GM10266 (cell line): ENCODE measurements at regions not wholly inside any gene's neighbourhood (a gene's known extent, or its start where the extent isn't known, plus 50 kb on each side); places are given as distances from the start of the nearest gene placed in this dataset.

ENCODE experiments used
- DNase-seq: peaks from one replicate; pipeline ENCODE4 v3.0.0; 2012; ENCODE audit errors: extremely low spot score
- CTCF ChIP-seq: IDR thresholded peaks from 2 replicates; pipeline ENCODE4 v1.5.1; 2012; ENCODE audit warnings: mild to moderate bottlenecking, low read depth; ENCODE audit not compliant: control insufficient read depth, insufficient read depth; ENCODE audit errors: missing control alignments

DNA sequence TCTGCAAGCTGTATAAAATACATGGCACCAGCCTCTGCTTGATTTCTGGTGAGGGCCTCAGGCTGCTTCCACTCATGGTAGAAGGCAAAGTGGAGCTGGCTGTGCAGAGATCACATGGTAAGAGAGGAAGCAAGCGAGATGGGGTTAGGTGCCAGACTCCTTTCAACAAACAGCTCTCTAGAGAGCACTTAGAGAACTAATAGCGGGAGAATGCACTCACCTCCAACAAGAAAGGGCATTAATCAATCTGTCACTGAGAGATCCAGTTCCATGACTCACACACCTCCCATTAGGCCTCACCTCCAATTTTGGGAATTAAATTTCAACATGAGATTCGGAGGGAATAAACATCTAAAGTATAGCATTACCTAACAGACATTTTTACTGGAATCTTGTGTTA is 644.1 kb upstream of the ARRDC4 start:
- DNase-seq = no peak
- TF ChIP-seq CTCF = no peak

DNA sequence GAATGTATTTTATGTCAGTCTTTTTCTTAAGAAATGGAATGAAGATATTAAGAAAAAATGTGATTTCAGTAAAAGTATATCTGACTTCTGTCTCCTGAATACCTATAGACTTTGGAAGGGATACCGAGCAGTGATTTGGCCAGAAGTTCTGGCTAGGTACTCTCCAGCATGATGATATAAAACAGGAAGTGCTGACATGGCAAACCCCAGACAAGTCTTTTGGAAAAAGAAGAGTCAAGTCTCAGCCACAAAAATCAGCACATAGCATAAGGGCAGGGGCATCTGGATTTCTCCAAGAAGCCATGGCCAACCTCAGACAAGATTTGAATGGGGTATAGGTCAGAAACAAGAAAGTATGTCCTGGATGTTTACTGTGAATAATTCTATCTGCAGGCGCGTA is 643.3 kb upstream of the ARRDC4 start:
- no peak for DNase-seq
- TF ChIP-seq CTCF = no peak

DNA sequence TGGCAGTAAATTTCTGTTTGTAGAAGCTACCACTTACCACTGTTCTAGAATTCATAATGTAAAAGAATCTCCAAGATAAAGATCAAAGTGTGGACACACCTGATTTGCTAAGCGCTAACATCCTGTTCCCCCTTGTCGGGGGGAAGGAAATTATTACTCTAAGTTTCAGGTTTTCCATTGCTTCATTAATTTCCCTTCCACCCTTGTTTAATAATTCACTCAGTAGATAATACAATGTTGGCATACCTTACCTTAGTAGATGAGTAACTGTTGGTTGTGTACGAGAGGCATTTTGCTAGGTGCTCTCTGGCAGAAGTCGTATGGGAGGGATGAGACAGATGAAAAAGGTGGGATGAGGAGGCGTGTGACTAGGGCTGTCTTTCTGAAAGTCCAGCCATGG is 641.2 kb upstream of the ARRDC4 start:
- TF ChIP-seq CTCF = no peak
- no peak for DNase-seq

- no peak for TF ChIP-seq CTCF
- DNase-seq = no peak
These were observed 614.3 kb upstream of the ARRDC4 start for GRCh38 chr15:97346221-97346620.

DNA sequence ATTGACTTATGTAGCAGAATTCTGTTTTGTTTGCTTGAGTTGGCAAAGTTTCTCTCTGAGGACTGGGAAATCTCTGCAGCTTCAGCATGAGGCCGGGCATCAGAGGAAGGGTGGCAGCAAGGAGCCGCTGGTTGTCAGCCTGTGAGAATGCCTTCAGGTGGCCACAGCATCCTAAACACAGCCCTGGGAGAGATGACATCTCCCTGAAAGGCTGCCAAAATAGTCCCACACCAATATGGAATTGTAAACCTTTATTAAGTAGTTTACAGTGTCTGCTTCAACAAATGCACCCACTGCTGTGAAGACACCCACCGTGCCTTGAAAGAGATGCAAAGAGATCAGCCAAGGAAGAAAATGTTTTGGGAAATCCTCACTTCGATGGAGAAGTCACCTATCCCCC is 609.7 kb upstream of the ARRDC4 start:
- TF ChIP-seq CTCF = no peak
- no peak for DNase-seq

DNA sequence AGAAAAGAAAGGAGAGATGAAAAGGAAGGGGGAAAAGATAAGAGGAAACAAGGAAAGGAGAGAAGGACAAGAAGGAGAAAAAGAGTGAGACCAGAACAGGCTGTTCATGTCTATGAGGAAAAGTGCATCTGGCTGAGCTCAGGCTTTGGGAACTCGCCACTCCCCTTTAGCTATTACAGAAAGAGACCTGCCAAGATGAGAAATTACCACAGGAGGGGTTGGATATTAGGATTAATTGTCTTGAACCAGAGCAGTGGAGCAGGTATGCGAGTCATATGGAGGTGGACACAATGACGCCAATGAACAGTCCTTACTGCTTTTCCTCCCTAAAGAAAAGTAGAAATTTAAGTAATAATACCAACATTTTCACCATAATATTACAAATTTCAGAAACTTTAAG is 577.0 kb upstream of the ARRDC4 start:
- TF ChIP-seq CTCF = no peak
- DNase-seq = no peak

DNA sequence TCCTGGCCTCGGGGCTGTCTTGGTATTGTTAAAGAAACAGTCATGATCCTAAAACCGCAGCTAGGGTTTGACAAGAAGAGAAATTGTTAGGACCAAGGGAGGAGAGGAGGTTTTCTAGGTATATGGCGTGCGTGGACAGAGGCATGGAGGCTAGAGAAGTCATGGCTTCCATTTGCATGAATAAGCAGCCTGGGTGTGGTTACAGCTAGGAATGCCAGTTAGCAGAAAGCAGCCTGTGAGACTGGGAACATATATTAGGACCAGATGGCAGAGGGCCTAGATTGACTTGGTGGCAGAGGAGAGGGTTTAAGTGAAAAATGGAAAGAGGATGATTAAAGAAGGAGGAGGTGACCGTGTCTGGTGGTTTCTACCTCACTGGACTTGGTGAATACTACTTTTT is 573.6 kb upstream of the ARRDC4 start:
- no peak for TF ChIP-seq CTCF
- DNase-seq = no peak
